HCT116 (cell line): ENCODE measurements at regions not wholly inside any gene's neighbourhood (a gene's known extent, or its start where the extent isn't known, plus 50 kb on each side); places are given as distances from the start of the nearest gene placed in this dataset.

ENCODE experiments used
- ATAC-seq: fragments of 200-7000 bp; cut with Tn5 transposase; 2 replicates; pipeline ENCODE4 v1.9.1; 2020; ENCODE audit warnings: mild to moderate bottlenecking, moderate library complexity
- BruUV-seq: library from RNA; stranded (reverse); fragments of 400-500 nt; replicated peaks from 2 replicates; lab custom pipeline; 2021; lab: Mats Ljungman, UMichigan
- CTCF ChIA-PET: fragments of 300-600 bp; sonication (Branson Sonifier 250); formaldehyde crosslinking; loops from one replicate; lab custom pipeline; 2021; ENCODE audit warnings: antibody characterized with exemption; lab: Charles Lee
- POLR2A ChIA-PET: fragments of 300-600, 350-600 bp; sonication (Branson Sonifier 250); formaldehyde crosslinking; loops from one replicate; lab custom pipeline; 2021; ENCODE audit warnings: antibody characterized with exemption; lab: Charles Lee
- RAD21 ChIA-PET, 2 experiments: fragments of 300-600 bp; sonication (Branson Sonifier 250); formaldehyde crosslinking; loops; one replicate each; lab custom pipeline; 2023; ENCODE audit warnings: low total read pairs in 2 of 2; ENCODE audit not compliant: uncharacterized antibody in 2 of 2, unreplicated experiment in 2 of 2, low non-redundant PET in 1 of 2; lab: Charles Lee
- DNase-seq: peaks from one replicate; pipeline ENCODE4 v3.0.0-alpha.2; 2010; ENCODE audit warnings: low read depth, low spot score
- H2AFZ ChIP-seq: fragments of 200-600 bp; shearing (Covaris generic), sonication (generic); 2 replicates; pipeline ENCODE4 v1.6.1; 2017; ENCODE audit warnings: low read depth, mixed run types, mixed read lengths, antibody characterized with exemption, low read length; ENCODE audit not compliant: poor library complexity, severe bottlenecking
- H3K27ac ChIP-seq: 2 replicates; pipeline ENCODE4 v1.5.1; 2012; ENCODE audit warnings: low read depth, low read length
- H3K27me3 ChIP-seq: fragments of 200-600 bp; sonication (generic); 2 replicates; pipeline ENCODE4 v1.6.1; 2016; ENCODE audit warnings: mixed run types, low read length, mixed read lengths; ENCODE audit not compliant: insufficient read depth
- H3K36me3 ChIP-seq, 2 experiments: fragments of 200-500 bp in 1 of 2; fragments of 200-600 bp in 1 of 2; sonication (Bioruptor generic) in 1 of 2; sonication (generic) in 1 of 2; 2 replicates each; pipeline versions ENCODE4 v1.5.1 to v1.6.1; 2014 to 2016; ENCODE audit warnings: low read length in 2 of 2, inconsistent platforms in 1 of 2, mixed read lengths in 1 of 2, mixed run types in 1 of 2; ENCODE audit not compliant: insufficient read depth in 2 of 2, control insufficient read depth in 1 of 2
- H3K4me1 ChIP-seq, 2 experiments: fragments of 200-600 bp in 1 of 2; sonication (generic) in 1 of 2; 2 replicates each; pipeline versions ENCODE4 v1.5.1 to v1.6.1; 2012 to 2017; ENCODE audit warnings: low read length in 2 of 2, inconsistent platforms in 1 of 2, mild to moderate bottlenecking in 1 of 2, mixed read lengths in 1 of 2, mixed run types in 1 of 2, moderate library complexity in 1 of 2; ENCODE audit not compliant: insufficient read depth in 2 of 2, control insufficient read depth in 1 of 2
- H3K4me2 ChIP-seq: fragments of 200-600 bp; sonication (generic); 2 replicates; pipeline ENCODE4 v1.6.1; 2017; ENCODE audit warnings: mixed run types, low read length, mixed read lengths
- H3K4me3 ChIP-seq, 2 experiments: fragments of 200-600 bp in 1 of 2; sonication (generic) in 1 of 2; replicated peaks in 1 of 2; 2 replicates each; pipeline ENCODE4 v1.5.1; 2011 to 2016; ENCODE audit warnings: low read length in 2 of 2, control low read depth in 1 of 2, low read depth in 1 of 2, mild to moderate bottlenecking in 1 of 2, mixed read lengths in 1 of 2, mixed run types in 1 of 2
- H3K79me2 ChIP-seq: fragments of 200-600 bp; sonication (generic); 2 replicates; pipeline ENCODE4 v1.6.1; 2017; ENCODE audit warnings: mild to moderate bottlenecking, mixed run types, low read length, moderate library complexity, mixed read lengths; ENCODE audit not compliant: insufficient read depth
- H3K9ac ChIP-seq: fragments of 200-600 bp; sonication (generic); 2 replicates; pipeline ENCODE4 v1.6.1; 2016; ENCODE audit warnings: low read length, mixed read lengths
- H3K9me2 ChIP-seq: fragments of 200-600 bp; sonication (generic), shearing (Covaris generic); 2 replicates; pipeline ENCODE4 v1.6.1; 2017; ENCODE audit warnings: mixed run types, mild to moderate bottlenecking, moderate library complexity; ENCODE audit not compliant: insufficient read depth
- H3K9me3 ChIP-seq, 2 experiments: fragments of 200-500 bp in 1 of 2; fragments of 200-600 bp in 1 of 2; sonication (Bioruptor generic) in 1 of 2; sonication (generic) in 1 of 2; 2 replicates each; pipeline ENCODE4 v1.6.1; 2014 to 2017; ENCODE audit warnings: low read length in 2 of 2, mixed read lengths in 2 of 2, inconsistent platforms in 1 of 2, low read depth in 1 of 2, mild to moderate bottlenecking in 1 of 2, mixed run types in 1 of 2, moderate library complexity in 1 of 2; ENCODE audit not compliant: control insufficient read depth in 1 of 2, insufficient read depth in 1 of 2
- H4K20me1 ChIP-seq: fragments of 200-600 bp; sonication (generic), shearing (Covaris generic); 2 replicates; pipeline ENCODE4 v1.6.1; 2017; ENCODE audit warnings: mixed run types, mild to moderate bottlenecking, moderate library complexity; ENCODE audit not compliant: insufficient read depth
- ATF3 ChIP-seq: IDR thresholded peaks from 2 replicates; pipeline ENCODE4 v1.6.1; 2012
- CEBPB ChIP-seq: IDR thresholded peaks from 2 replicates; pipeline ENCODE4 v1.6.1; 2012; ENCODE audit warnings: low read depth
- EGR1 ChIP-seq: IDR thresholded peaks from 2 replicates; pipeline ENCODE4 v1.6.1; 2012; ENCODE audit warnings: low read depth
- EZH2 ChIP-seq: fragments of 200-600 bp; sonication (generic); IDR thresholded peaks from 2 replicates; pipeline ENCODE4 v1.6.1; 2017; ENCODE audit warnings: antibody characterized with exemption, mixed run types
- FOSL1 ChIP-seq: IDR thresholded peaks from 2 replicates; pipeline ENCODE4 v1.6.1; 2012; ENCODE audit warnings: low read depth
- MAX ChIP-seq: IDR thresholded peaks from 2 replicates; pipeline ENCODE4 v1.6.1; 2012
- POLR2A ChIP-seq: IDR thresholded peaks from 2 replicates; pipeline ENCODE4 v1.7.0; 2011; ENCODE audit warnings: borderline replicate concordance; ENCODE audit not compliant: insufficient read depth, insufficient read length; ENCODE audit errors: extremely low read depth
- RAD21 ChIP-seq: IDR thresholded peaks from 2 replicates; pipeline ENCODE4 v1.6.1; 2012; ENCODE audit warnings: low read depth, mild to moderate bottlenecking
- REST ChIP-seq: IDR thresholded peaks from 2 replicates; pipeline ENCODE4 v1.6.1; 2012; ENCODE audit warnings: low read depth
- SP1 ChIP-seq: IDR thresholded peaks from 2 replicates; pipeline ENCODE4 v1.6.1; 2012; ENCODE audit warnings: low read depth
- SRF ChIP-seq: IDR thresholded peaks from 2 replicates; pipeline ENCODE4 v1.6.1; 2012; ENCODE audit warnings: low read depth
- ZBTB33 ChIP-seq: IDR thresholded peaks from 2 replicates; pipeline ENCODE4 v1.6.1; 2011; ENCODE audit warnings: mild to moderate bottlenecking, low read length, moderate library complexity; ENCODE audit not compliant: insufficient replicate concordance; ENCODE audit errors: extremely low read depth
- ZFX ChIP-seq: fragments of 450-650 bp; IDR thresholded peaks from 2 replicates; pipeline ENCODE4 v1.6.1; 2017
- intact Hi-C: fragments of 100-400 bp; cut with micrococcal nuclease; formaldehyde crosslinking; loops from 2 replicates; pipeline ENCODE4 v1.10.0; 2022

GRCh38 chr21:15533618-15534017 lies 196.2 kb upstream of the USP25 start:
- DNase-seq (no peak), ATAC-seq (no peak)
- TF ChIP-seq CEBPB (no peak), EZH2 (no peak), FOSL1 (no peak), ZBTB33 (no peak), ZFX (no peak), SP1 (no peak), EGR1 (no peak), RAD21 (no peak), MAX (no peak), SRF (no peak), POLR2A (no peak), ATF3 (no peak), REST (no peak)
- no peaks in the 10 kb centered on the region for H3K79me2 ChIP-seq
- intact Hi-C loops = no loop called here
- no peaks in the 10 kb centered on the region for H4K20me1 ChIP-seq
- no peaks in the 10 kb centered on the region for H3K9me2 ChIP-seq
- H3K4me1 ChIP-seq = no peaks in the 10 kb centered on the region
- H3K4me2 ChIP-seq = no peak overlapping the region
- H2AFZ ChIP-seq = no peak overlapping the region
- no peaks in the 10 kb centered on the region for H3K27me3 ChIP-seq
- H3K4me3 ChIP-seq = no peak overlapping the region
- no peak overlapping the region for H3K9ac ChIP-seq
- no peaks in the 10 kb centered on the region for H3K36me3 ChIP-seq
- H3K9me3 ChIP-seq = no peaks in the 10 kb centered on the region
- POLR2A ChIA-PET = no interaction called here
- BruUV-seq = no TSS peak
- H3K27ac ChIP-seq = no peak overlapping the region
- CTCF ChIA-PET = no interaction called here
- RAD21 ChIA-PET = no interaction called here
